ENCODE measurements at regions not wholly inside any gene's neighbourhood (a gene's known extent, or its start where the extent isn't known, plus 50 kb on each side); places are given as distances from the start of the nearest gene placed in this dataset.

DNA sequence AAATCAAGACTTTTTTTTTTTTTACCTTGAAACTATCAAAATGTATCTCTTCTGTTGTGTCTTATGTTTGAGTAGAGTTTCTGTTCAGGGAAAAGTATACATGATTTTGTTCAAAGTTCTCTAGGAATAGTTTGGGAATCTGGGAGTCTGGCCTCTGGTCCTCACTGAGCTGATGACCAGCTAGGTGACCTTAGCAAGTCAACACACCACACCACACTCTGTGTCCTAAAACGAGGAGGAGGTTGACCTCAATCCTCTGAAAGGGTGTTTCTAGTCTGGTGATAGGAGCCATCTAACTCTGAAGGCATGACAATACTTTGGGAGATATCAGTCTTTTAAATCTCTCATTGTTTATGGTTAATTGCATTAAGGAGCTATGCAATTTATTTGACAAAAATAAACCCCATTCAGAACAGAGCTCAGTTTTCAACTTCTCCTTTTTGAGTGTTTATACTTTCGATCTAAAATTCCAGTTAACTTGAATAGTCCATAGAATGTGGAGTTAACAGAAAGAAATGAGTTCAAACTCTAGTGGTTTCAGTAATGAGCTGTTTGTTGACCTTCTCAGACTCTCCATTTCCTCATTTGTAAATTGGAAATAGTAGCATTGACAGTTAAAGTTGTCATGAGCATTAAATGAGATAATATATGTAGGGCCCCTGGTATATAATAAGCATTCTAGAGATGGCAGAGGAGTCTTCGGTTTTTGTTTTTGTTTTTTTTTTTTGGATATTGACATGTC lies 112.2 kb upstream of the LRRN1 start:
- H3K36me3 Mint-ChIP-seq: no peaks in the 10 kb centered on the region
- Histone ChIP-seq H3K9me3 (ENCODE audit: control insufficient read depth in 1 of 2, low read length in 2 of 2) (no peaks in the 10 kb centered on the region), H3K27ac (ENCODE audit: low read depth, low read length) (no peak overlapping the region), H3K27me3 (ENCODE audit: insufficient read depth, low read length) (no peaks in the 10 kb centered on the region), H3K4me3 (ENCODE audit: low read length in 2 of 2) (no peak overlapping the region), H3K36me3 (ENCODE audit: insufficient read depth, low read length) (no peaks in the 10 kb centered on the region), H3K4me1 (ENCODE audit: insufficient read depth, low read length) (no peaks in the 10 kb centered on the region)
- intact Hi-C loops (cut with micrococcal nuclease): no loop called here
- DNase-seq: no peak
- no peaks in the 10 kb centered on the region for H3K4me1 Mint-ChIP-seq
- ChIA-PET CTCF (ENCODE audit: partially characterized antibody) (no interaction called here), POLR2A (ENCODE audit: partially characterized antibody) (no interaction called here)
- H3K27me3 Mint-ChIP-seq: no peaks in the 10 kb centered on the region
- no peak overlapping the region for H3K4me3 Mint-ChIP-seq
- peaks cover 0 to 5% (median 0%) of the 10 kb centered on the region in 8 donors for H3K9me3 Mint-ChIP-seq
- no peak overlapping the region for H3K27ac Mint-ChIP-seq

DNA sequence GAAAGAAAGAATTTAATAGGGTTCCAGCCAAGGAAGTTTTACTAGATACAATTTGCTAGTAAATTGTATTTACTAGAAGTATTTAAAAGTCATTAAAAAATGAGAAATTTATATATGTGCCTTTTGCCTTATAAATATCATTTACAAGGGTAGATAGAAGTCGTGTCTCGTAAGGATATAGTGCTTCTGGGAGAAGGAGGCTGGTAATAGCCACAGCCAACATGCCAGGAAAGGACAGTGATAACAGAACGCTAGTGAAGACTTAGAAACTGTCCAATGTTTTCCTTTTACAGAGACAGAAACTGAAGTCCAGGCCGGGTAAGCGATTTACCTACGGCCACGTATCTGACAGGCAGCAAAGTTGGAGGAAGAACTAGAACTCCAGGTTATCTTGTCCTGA lies 113.5 kb upstream of the LRRN1 start:
- no peak overlapping the region for H3K27ac Mint-ChIP-seq
- no peaks in the 10 kb centered on the region for H3K9me3 ChIP-seq (ENCODE audit: control insufficient read depth in 1 of 2, low read length in 2 of 2)
- H3K27me3 Mint-ChIP-seq: no peaks in the 10 kb centered on the region
- no peak overlapping the region for H3K27ac ChIP-seq (ENCODE audit: low read depth, low read length)
- peaks cover 0 to 5% (median 0%) of the 10 kb centered on the region in 8 donors for H3K9me3 Mint-ChIP-seq
- no peaks in the 10 kb centered on the region for H3K27me3 ChIP-seq (ENCODE audit: insufficient read depth, low read length)
- ChIA-PET CTCF (ENCODE audit: partially characterized antibody) (no interaction called here), POLR2A (ENCODE audit: partially characterized antibody) (no interaction called here)
- no peaks in the 10 kb centered on the region for H3K4me1 ChIP-seq (ENCODE audit: insufficient read depth, low read length)
- no peaks in the 10 kb centered on the region for H3K4me1 Mint-ChIP-seq
- H3K36me3 Mint-ChIP-seq: no peaks in the 10 kb centered on the region
- no peaks in the 10 kb centered on the region for H3K36me3 ChIP-seq (ENCODE audit: insufficient read depth, low read length)
- no peak overlapping the region for H3K4me3 ChIP-seq (ENCODE audit: low read length in 2 of 2)
- DNase-seq: no peak
- H3K4me3 Mint-ChIP-seq: no peak overlapping the region
- intact Hi-C loops (cut with micrococcal nuclease): no loop called here

DNA sequence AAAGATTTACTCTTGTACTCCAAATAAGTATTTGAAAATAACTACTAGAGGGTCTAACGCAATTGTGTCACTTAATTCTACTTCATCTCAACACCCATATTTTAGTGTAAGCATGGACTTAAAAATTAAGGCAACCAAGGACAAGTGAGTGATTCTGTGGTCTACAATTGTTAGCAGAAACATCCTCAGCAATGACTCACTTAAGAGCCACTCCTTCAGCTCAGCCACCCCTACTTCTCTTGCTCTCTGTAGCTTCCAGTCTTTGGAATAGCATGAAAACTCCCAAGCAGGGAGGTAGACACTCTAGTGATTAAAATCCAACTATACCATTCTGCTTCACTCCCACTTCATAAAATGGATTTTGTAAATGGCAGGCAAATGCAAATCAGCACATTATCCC lies 116.0 kb upstream of the LRRN1 start:
- ChIA-PET POLR2A (ENCODE audit: partially characterized antibody) (no interaction called here), CTCF (ENCODE audit: partially characterized antibody) (no interaction called here)
- no peaks in the 10 kb centered on the region for H3K36me3 Mint-ChIP-seq
- no peaks in the 10 kb centered on the region for H3K36me3 ChIP-seq (ENCODE audit: insufficient read depth, low read length)
- no peak overlapping the region for H3K27ac Mint-ChIP-seq
- no peak for DNase-seq
- intact Hi-C loops (cut with micrococcal nuclease): no loop called here
- no peaks in the 10 kb centered on the region for H3K9me3 ChIP-seq (ENCODE audit: control insufficient read depth in 1 of 2, low read length in 2 of 2)
- H3K27me3 Mint-ChIP-seq: no peaks in the 10 kb centered on the region
- H3K9me3 Mint-ChIP-seq: peaks cover 0 to 8% (median 4%) of the 10 kb centered on the region in 8 donors
- H3K4me3 Mint-ChIP-seq: no peak overlapping the region
- no peak overlapping the region for H3K27ac ChIP-seq (ENCODE audit: low read depth, low read length)
- H3K4me1 Mint-ChIP-seq: no peaks in the 10 kb centered on the region
- H3K27me3 ChIP-seq (ENCODE audit: insufficient read depth, low read length): no peaks in the 10 kb centered on the region
- H3K4me1 ChIP-seq (ENCODE audit: insufficient read depth, low read length): no peaks in the 10 kb centered on the region
- no peak overlapping the region for H3K4me3 ChIP-seq (ENCODE audit: low read length in 2 of 2)

DNA sequence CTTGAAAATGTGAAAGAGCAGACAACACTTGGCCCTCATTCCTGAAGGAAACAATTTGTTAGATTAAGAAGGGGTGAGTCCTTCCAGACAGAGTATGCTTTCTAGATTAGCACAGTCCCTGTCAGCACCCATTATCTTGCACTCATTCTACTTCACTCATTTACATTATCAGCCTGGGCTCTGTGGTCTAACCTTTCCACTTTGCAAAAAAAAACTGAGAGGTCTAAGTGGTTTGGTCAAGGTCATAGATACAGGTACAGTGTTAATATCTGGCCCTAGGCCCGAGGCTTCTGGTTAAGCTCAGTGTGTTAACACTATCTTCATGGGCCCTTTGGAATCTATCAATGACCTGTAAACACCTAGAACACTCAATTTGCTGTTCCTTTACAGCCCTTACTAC lies 123.4 kb upstream of the LRRN1 start:
- no peaks in the 10 kb centered on the region for H3K9me3 ChIP-seq (ENCODE audit: control insufficient read depth in 1 of 2, low read length in 2 of 2)
- ChIA-PET CTCF (ENCODE audit: partially characterized antibody) (no interaction called here), POLR2A (ENCODE audit: partially characterized antibody) (no interaction called here)
- no peak overlapping the region for H3K27ac ChIP-seq (ENCODE audit: low read depth, low read length)
- Mint-ChIP-seq H3K9me3 (peaks cover 0 to 13% (median 9%) of the 10 kb centered on the region in 8 donors), H3K27ac (no peak overlapping the region), H3K27me3 (no peaks in the 10 kb centered on the region), H3K4me1 (no peaks in the 10 kb centered on the region), H3K36me3 (no peaks in the 10 kb centered on the region), H3K4me3 (no peak overlapping the region)
- H3K27me3 ChIP-seq (ENCODE audit: insufficient read depth, low read length): no peaks in the 10 kb centered on the region
- intact Hi-C loops (cut with micrococcal nuclease): no loop called here
- no peaks in the 10 kb centered on the region for H3K4me1 ChIP-seq (ENCODE audit: insufficient read depth, low read length)
- no peaks in the 10 kb centered on the region for H3K36me3 ChIP-seq (ENCODE audit: insufficient read depth, low read length)
- H3K4me3 ChIP-seq (ENCODE audit: low read length in 2 of 2): no peak overlapping the region
- DNase-seq: no peak

DNA sequence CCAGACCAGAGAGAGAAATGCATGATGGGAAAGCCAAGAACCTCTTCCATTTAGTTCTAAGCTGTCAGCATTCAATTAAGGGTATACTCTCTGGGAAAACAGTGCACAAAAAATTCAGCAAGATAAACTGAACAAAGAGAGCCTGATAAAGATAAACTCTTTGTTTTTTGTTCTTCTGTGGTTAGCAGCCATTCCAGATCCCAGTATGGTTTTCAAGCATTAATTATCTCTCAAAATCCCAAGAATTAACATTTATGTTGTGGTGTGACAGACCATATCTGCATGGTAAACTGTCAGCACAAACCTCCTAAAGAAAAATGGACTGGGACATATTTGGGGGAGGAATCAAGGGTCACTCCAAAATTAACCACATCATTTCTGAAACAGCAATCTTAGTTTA lies 124.0 kb upstream of the LRRN1 start:
- H3K4me1 Mint-ChIP-seq: no peaks in the 10 kb centered on the region
- H3K27ac Mint-ChIP-seq: no peak overlapping the region
- no peaks in the 10 kb centered on the region for H3K27me3 ChIP-seq (ENCODE audit: insufficient read depth, low read length)
- DNase-seq: no peak
- POLR2A ChIA-PET (ENCODE audit: partially characterized antibody): no interaction called here
- intact Hi-C loops (cut with micrococcal nuclease): no loop called here
- no peaks in the 10 kb centered on the region for H3K36me3 Mint-ChIP-seq
- no peaks in the 10 kb centered on the region for H3K27me3 Mint-ChIP-seq
- CTCF ChIA-PET (ENCODE audit: partially characterized antibody): no interaction called here
- H3K4me3 ChIP-seq (ENCODE audit: low read length in 2 of 2): no peak overlapping the region
- no peaks in the 10 kb centered on the region for H3K9me3 ChIP-seq (ENCODE audit: control insufficient read depth in 1 of 2, low read length in 2 of 2)
- H3K4me1 ChIP-seq (ENCODE audit: insufficient read depth, low read length): no peaks in the 10 kb centered on the region
- no peak overlapping the region for H3K27ac ChIP-seq (ENCODE audit: low read depth, low read length)
- H3K36me3 ChIP-seq (ENCODE audit: insufficient read depth, low read length): no peaks in the 10 kb centered on the region
- H3K9me3 Mint-ChIP-seq: peaks cover 0 to 15% (median 10%) of the 10 kb centered on the region in 8 donors
- no peak overlapping the region for H3K4me3 Mint-ChIP-seq

DNA sequence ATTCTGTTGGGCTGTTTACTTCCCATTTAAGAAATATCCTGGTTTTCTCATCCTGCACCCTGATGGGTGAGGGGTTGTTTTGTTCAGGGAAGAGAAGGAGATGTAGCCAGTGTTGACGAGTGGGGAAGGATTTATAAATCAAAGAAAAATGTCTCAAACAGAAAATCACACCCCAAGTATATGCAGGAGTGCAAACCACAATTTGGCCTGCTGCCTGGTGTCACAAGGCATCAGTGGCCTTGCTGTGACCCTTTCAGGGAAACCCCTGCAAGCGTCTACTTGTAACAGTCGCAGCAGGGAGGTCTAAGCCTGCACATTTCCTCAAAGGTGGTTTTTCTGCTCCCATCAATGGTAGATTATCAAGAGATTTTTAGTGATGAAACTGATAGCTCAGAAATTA lies 132.6 kb upstream of the LRRN1 start:
- intact Hi-C loops (cut with micrococcal nuclease): no loop called here
- CTCF ChIA-PET (ENCODE audit: partially characterized antibody): no interaction called here
- H3K27ac Mint-ChIP-seq: no peak overlapping the region
- peaks cover 0 to 6% (median 2%) of the 10 kb centered on the region in 4 donors for H3K4me1 Mint-ChIP-seq
- Histone ChIP-seq H3K27ac (ENCODE audit: low read depth, low read length) (no peak overlapping the region), H3K4me3 (ENCODE audit: low read length in 2 of 2) (no peak overlapping the region), H3K36me3 (ENCODE audit: insufficient read depth, low read length) (no peaks in the 10 kb centered on the region), H3K9me3 (ENCODE audit: control insufficient read depth in 1 of 2, low read length in 2 of 2) (no peaks in the 10 kb centered on the region), H3K4me1 (ENCODE audit: insufficient read depth, low read length) (no peaks in the 10 kb centered on the region), H3K27me3 (ENCODE audit: insufficient read depth, low read length) (no peaks in the 10 kb centered on the region)
- no peak for DNase-seq
- H3K27me3 Mint-ChIP-seq: peaks cover 1 to 2% of the 10 kb centered on the region in 2 donors
- H3K36me3 Mint-ChIP-seq: peaks cover 0 to 3% of the 10 kb centered on the region in 2 donors
- H3K9me3 Mint-ChIP-seq: peaks cover 2 to 19% (median 8%) of the 10 kb centered on the region in 8 donors
- H3K4me3 Mint-ChIP-seq: no peak overlapping the region
- POLR2A ChIA-PET (ENCODE audit: partially characterized antibody): no interaction called here

DNA sequence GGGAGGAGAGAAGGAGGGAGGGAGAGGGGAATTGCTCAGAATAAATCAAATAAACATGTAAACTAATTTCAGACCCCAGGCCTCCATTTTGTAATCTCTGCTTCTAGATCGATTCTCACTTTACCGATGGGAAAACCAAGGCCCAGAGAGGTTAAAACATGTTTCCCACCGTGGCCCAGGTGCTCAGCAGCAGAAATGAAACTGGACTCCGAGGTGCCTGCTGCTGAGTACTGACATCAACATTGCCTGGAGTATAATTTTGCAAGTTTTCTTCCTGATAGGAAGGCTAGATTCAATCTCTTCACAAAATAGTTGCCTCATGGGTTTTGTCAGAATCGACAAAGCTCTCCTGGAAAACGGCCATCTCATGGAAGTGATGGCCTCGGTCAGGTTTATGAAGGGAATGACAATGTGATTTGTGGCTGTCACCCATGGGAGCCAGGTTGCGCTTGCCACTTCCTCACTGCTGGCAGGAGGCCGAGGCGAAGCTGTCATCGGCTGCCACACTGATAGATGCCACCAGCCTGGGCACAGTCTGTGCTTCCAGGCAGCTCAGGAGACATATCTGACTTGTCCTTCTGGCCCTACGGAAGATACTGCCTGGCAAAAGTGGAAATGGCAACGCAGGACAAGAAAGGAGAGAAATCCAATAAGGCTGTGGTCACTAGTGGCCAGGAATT lies 133.1 kb upstream of the LRRN1 start:
- ChIA-PET POLR2A (ENCODE audit: partially characterized antibody) (no interaction called here), CTCF (ENCODE audit: partially characterized antibody) (no interaction called here)
- H3K36me3 ChIP-seq (ENCODE audit: insufficient read depth, low read length): no peaks in the 10 kb centered on the region
- no peak for DNase-seq
- no peaks in the 10 kb centered on the region for H3K4me1 ChIP-seq (ENCODE audit: insufficient read depth, low read length)
- Mint-ChIP-seq H3K27me3 (peaks cover 1 to 2% of the 10 kb centered on the region in 2 donors), H3K9me3 (peaks cover 2 to 21% (median 8%) of the 10 kb centered on the region in 8 donors), H3K4me3 (peak overlapping the region in 1 of 8 donors; percentile 38), H3K36me3 (peaks cover 0 to 3% of the 10 kb centered on the region in 2 donors), H3K4me1 (peaks cover 0 to 6% (median 2%) of the 10 kb centered on the region in 4 donors), H3K27ac (no peak overlapping the region)
- intact Hi-C loops (cut with micrococcal nuclease): no loop called here
- H3K9me3 ChIP-seq (ENCODE audit: control insufficient read depth in 1 of 2, low read length in 2 of 2): no peaks in the 10 kb centered on the region
- H3K27ac ChIP-seq (ENCODE audit: low read depth, low read length): no peak overlapping the region
- no peaks in the 10 kb centered on the region for H3K27me3 ChIP-seq (ENCODE audit: insufficient read depth, low read length)
- H3K4me3 ChIP-seq (ENCODE audit: low read length in 2 of 2): no peak overlapping the region

Data from CD4-positive, alpha-beta memory T cell (primary cell).